ENCODE measurements at regions not wholly inside any gene's neighbourhood (a gene's known extent, or its start where the extent isn't known, plus 50 kb on each side); places are given as distances from the start of the nearest gene placed in this dataset.
"Not testable (repeated sequence)": the region's sequence is repeated elsewhere in the genome, so short reads cannot be mapped to it uniquely, and the experiment has no call there.

DNA sequence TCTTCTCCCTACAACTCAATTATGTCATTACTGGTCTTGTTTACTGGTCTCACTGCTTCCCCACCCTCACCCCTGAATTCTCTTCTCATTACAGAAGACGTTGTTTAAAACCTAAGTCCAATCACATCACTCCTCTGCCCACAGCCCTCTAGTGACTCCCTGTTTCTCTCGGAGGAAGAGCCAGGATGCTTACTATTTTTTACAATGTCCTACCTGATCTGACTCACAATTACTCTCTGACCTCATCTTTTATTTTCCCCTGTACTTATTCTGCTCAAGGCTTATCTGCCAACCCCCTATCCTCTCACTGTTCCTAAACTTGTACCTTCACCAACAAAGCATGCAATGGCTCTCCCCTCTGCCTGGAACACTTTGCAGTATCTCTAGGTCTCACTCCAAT, 400.4 kb upstream of the PTCHD4 start:
- Histone ChIP-seq H3K4me1 (replicated peaks) (no peaks in the 10 kb centered on the region), H3K4me3 (no peak overlapping the region), H3K27me3 (replicated peaks; ENCODE audit: insufficient read depth) (no peaks in the 10 kb centered on the region), H3K27ac (no peak overlapping the region), H3K36me3 (no peaks in the 10 kb centered on the region), H3K9me3 (no peaks in the 10 kb centered on the region)
- no peak for DNase-seq (ENCODE audit: low spot score)
- WGBS: 54% methylated on average over 2 of the region's 2 CpGs
- intact Hi-C loops (cut with DNase I): no loop called here
- TF ChIP-seq POLR2AphosphoS5 (IDR thresholded peaks at IDR 0.05) (no peak), POLR2A (IDR thresholded peaks at IDR 0.05) (no peak)
- TF ChIP-seq, protein P1, sequence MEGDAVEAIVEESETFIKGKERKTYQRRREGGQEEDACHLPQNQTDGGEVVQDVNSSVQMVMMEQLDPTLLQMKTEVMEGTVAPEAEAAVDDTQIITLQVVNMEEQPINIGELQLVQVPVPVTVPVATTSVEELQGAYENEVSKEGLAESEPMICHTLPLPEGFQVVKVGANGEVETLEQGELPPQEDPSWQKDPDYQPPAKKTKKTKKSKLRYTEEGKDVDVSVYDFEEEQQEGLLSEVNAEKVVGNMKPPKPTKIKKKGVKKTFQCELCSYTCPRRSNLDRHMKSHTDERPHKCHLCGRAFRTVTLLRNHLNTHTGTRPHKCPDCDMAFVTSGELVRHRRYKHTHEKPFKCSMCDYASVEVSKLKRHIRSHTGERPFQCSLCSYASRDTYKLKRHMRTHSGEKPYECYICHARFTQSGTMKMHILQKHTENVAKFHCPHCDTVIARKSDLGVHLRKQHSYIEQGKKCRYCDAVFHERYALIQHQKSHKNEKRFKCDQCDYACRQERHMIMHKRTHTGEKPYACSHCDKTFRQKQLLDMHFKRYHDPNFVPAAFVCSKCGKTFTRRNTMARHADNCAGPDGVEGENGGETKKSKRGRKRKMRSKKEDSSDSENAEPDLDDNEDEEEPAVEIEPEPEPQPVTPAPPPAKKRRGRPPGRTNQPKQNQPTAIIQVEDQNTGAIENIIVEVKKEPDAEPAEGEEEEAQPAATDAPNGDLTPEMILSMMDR (IDR thresholded peaks at IDR 0.05): no peak

DNA sequence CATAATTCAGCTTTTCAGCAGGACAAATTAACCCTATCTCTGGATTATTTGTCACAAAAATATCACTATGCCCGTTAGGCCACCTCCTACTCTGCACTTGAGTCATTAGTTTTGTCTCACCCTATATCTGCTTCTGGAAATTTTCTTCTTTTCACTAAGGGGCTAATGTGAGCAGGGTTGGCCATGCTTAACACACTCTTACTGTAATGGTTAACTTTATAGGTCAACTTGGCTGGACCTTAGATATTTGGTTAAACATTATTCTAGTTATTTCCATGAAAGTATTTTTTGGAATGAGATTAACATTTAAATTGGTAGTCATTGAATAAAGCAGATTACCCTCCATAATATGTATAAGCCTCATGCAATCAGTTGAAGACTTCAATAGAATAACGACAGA, 394.6 kb upstream of the PTCHD4 start:
- TF ChIP-seq, protein P1 (IDR thresholded peaks at IDR 0.05): no peak
- TF ChIP-seq POLR2AphosphoS5 (IDR thresholded peaks at IDR 0.05) (no peak), POLR2A (IDR thresholded peaks at IDR 0.05) (no peak)
- Histone ChIP-seq H3K27ac (no peak overlapping the region), H3K4me1 (replicated peaks) (no peaks in the 10 kb centered on the region), H3K36me3 (no peaks in the 10 kb centered on the region), H3K4me3 (no peak overlapping the region), H3K27me3 (replicated peaks; ENCODE audit: insufficient read depth) (no peaks in the 10 kb centered on the region), H3K9me3 (no peaks in the 10 kb centered on the region)
- 79% methylated on average over 2 of the region's 2 CpGs for WGBS
- no peak for DNase-seq (ENCODE audit: low spot score)
- intact Hi-C loops (cut with DNase I): no loop called here

DNA sequence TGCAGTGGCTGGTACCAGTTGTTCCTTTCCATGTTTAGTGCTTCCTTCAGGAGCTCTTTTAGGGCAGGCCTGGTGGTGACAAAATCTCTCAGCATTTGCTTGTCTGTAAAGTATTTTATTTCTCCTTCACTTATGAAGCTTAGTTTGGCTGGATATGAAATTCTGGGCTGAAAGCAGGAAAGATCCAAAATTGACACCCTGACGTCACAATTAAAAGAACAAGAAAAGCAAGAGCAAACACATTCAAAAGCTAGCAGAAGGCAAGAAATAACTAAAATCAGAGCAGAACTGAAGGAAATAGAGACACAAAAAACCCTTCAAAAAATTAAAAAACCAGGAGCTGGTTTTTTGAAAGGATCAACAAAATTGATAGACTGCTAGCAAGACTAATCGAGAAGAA, 382.4 kb upstream of the PTCHD4 start:
- 88% methylated on average over 2 of the region's 2 CpGs for WGBS
- H3K4me3 ChIP-seq; intact Hi-C loops (cut with DNase I); H3K27ac ChIP-seq; H3K27me3 ChIP-seq (replicated peaks; ENCODE audit: insufficient read depth); H3K9me3 ChIP-seq; DNase-seq (ENCODE audit: low spot score); H3K36me3 ChIP-seq; H3K4me1 ChIP-seq (replicated peaks): not testable (repeated sequence)

DNA sequence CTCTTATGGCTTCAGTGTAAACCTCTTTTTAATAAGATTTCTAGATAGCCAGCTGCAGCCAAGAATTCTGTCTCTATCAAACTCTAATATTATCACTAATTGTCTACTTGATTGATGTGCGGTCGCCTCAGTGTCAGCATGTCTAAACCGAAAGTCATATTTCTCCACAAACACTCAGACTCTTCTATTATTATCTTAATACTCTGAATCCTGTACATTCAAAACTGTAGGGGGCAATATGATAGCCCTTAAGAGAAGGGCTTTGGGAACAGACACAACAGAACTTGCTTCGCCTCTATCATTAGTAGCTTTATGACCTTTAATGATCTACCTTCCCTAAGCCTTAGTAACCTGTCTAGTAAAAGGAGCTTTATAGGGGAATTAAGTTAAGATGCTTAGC, 379.7 kb upstream of the PTCHD4 start:
- DNase-seq (ENCODE audit: low spot score): no peak
- Histone ChIP-seq H3K27me3 (replicated peaks; ENCODE audit: insufficient read depth) (no peaks in the 10 kb centered on the region), H3K27ac (no peak overlapping the region), H3K4me1 (replicated peaks) (no peaks in the 10 kb centered on the region), H3K36me3 (no peaks in the 10 kb centered on the region), H3K9me3 (no peaks in the 10 kb centered on the region), H3K4me3 (no peak overlapping the region)
- no peak for TF ChIP-seq POLR2AphosphoS5 (IDR thresholded peaks at IDR 0.05)
- TF ChIP-seq POLR2A (IDR thresholded peaks at IDR 0.05): no peak
- TF ChIP-seq, protein P1 (IDR thresholded peaks at IDR 0.05): no peak
- 79% methylated on average over 4 of the region's 4 CpGs for WGBS
- intact Hi-C loops (cut with DNase I): no loop called here

DNA sequence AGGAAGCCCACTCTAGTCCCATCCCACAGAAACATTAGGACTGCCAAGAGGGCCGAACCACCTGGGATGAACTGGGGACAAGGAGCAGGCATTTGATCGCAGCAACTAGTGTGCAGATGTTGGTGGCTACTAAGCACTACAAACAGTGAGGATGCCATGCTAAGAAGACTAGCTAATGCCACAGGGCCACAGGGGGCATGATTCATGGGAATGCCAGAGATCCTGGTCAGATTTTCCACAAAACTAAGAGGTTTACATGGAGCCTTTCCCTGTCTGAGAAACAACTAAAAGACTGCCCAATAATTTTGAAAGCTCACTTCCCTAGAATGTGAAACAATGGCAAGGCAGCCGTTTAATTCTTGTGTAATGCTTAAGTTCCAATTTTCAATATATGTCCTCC, 375.9 kb upstream of the PTCHD4 start:
- H3K27ac ChIP-seq: no peak overlapping the region
- TF ChIP-seq POLR2AphosphoS5 (IDR thresholded peaks at IDR 0.05): no peak
- H3K9me3 ChIP-seq: no peaks in the 10 kb centered on the region
- intact Hi-C loops (cut with DNase I): no loop called here
- 89% methylated on average over 3 of the region's 3 CpGs for WGBS
- H3K27me3 ChIP-seq (replicated peaks; ENCODE audit: insufficient read depth): no peaks in the 10 kb centered on the region
- H3K36me3 ChIP-seq: no peaks in the 10 kb centered on the region
- H3K4me3 ChIP-seq: no peak overlapping the region
- no peak for DNase-seq (ENCODE audit: low spot score)
- no peaks in the 10 kb centered on the region for H3K4me1 ChIP-seq (replicated peaks)

DNA sequence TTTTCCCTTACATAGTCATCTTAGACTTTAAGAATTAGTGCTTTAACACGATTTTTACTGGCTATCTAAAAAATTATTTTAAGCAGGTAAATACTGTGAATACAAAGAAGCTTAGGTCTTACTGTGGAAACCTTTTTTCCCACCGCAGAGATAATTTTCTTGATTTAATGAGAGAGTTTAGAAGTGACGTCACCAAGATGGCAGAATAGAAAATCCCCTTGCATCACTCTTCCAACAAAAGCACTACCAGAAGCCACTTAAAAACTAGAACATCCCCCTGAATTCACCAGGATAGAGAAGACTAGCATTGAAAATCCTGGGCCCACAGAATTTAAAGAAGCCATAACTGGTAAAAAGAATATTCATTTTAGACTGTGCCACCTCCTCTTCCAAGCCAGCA, 375.4 kb upstream of the PTCHD4 start:
- Histone ChIP-seq H3K4me3 (no peak overlapping the region), H3K4me1 (replicated peaks) (no peaks in the 10 kb centered on the region), H3K27ac (no peak overlapping the region), H3K36me3 (no peaks in the 10 kb centered on the region), H3K9me3 (no peaks in the 10 kb centered on the region), H3K27me3 (replicated peaks; ENCODE audit: insufficient read depth) (no peaks in the 10 kb centered on the region)
- no peak for TF ChIP-seq POLR2A (IDR thresholded peaks at IDR 0.05)
- no peak for TF ChIP-seq POLR2AphosphoS5 (IDR thresholded peaks at IDR 0.05)
- TF ChIP-seq, protein P1 (IDR thresholded peaks at IDR 0.05): no peak
- intact Hi-C loops (cut with DNase I): no loop called here
- 81% methylated on average over 3 of the region's 3 CpGs for WGBS
- no peak for DNase-seq (ENCODE audit: low spot score)

Measured in prostate gland (tissue), 2 donors.